Body of pancreas (tissue), 4 donors: ENCODE measurements at regions not wholly inside any gene's neighbourhood (a gene's known extent, or its start where the extent isn't known, plus 50 kb on each side); places are given as distances from the start of the nearest gene placed in this dataset.

Experiments used
- POLR2A ChIP-seq, 3 donors: fragments of 450-650 bp; IDR thresholded peaks; one replicate each; pipeline ENCODE4 v1.6.1; 2016; ENCODE audit warnings: antibody characterized with exemption in 3 of 3, mild to moderate bottlenecking in 2 of 3
- TF ChIP-seq, protein P1 (sequence below), 7 experiments: fragments of 450-650 bp in 4 of 7; fragments of 200-600 bp in 3 of 7; sonication (generic) in 3 of 7; IDR thresholded peaks; one replicate each; pipeline ENCODE4 v1.5.1; 2016 to 2019; ENCODE audit warnings: antibody characterized with exemption in 7 of 7

DNA sequence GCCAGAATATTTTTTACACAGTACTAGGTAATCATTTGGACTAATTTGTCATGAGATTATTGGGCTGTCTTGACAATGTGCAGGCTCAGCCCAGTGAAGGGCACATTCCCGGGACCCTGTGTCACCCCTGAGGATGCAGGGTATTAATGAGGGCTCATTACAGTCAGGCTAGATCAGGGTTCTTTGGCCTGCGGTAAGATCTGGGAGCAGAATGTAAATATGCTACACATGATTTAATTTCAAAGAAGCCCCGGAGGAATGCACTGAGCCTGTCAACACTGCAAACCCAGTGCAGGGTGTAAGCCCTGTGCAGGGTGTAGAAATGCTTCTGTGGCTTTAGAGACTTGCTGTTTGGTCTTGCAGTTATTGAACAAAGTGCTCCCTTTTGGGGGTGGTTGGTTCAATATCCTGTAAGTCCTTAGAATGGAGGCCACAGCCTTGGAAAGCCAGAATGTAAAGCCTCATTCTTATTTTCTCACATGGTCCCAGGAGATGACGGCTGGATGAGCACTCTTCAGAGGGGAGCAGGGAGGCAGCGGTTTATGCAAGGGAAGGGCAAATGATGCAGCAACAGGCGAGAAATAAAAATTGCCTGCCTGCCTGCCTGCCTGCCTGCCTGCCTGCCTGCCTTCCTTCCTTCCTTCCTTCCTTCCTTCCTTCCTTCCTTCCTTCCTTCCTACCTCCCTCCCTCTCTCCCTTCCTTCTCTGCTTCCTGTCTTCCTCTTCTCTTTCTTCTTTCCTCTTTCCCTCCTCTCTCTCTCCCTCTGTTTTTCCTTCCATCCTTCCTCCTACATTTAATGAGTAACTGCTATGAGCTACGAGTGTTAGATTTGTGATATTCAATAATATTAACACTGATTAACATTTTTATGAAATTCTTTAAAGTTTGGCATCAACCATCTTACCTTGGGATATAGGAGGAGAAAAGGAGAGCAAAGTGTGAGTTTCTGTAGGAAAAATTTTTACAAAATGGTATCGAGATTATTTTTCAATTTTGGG, 148.8 kb downstream of the VAPA start:
- TF ChIP-seq, protein P1, sequence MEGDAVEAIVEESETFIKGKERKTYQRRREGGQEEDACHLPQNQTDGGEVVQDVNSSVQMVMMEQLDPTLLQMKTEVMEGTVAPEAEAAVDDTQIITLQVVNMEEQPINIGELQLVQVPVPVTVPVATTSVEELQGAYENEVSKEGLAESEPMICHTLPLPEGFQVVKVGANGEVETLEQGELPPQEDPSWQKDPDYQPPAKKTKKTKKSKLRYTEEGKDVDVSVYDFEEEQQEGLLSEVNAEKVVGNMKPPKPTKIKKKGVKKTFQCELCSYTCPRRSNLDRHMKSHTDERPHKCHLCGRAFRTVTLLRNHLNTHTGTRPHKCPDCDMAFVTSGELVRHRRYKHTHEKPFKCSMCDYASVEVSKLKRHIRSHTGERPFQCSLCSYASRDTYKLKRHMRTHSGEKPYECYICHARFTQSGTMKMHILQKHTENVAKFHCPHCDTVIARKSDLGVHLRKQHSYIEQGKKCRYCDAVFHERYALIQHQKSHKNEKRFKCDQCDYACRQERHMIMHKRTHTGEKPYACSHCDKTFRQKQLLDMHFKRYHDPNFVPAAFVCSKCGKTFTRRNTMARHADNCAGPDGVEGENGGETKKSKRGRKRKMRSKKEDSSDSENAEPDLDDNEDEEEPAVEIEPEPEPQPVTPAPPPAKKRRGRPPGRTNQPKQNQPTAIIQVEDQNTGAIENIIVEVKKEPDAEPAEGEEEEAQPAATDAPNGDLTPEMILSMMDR (IDR thresholded peaks at IDR 0.05) = no peak
- TF ChIP-seq POLR2A (IDR thresholded peaks at IDR 0.05) = no peak
